ENCODE measurements at regions not wholly inside any gene's neighbourhood (a gene's known extent, or its start where the extent isn't known, plus 50 kb on each side); places are given as distances from the start of the nearest gene placed in this dataset.

GRCh38 chr1:78339490-78339889, 151.3 kb upstream of the PTGFR start:
- no peak overlapping the region for H3K27ac Mint-ChIP-seq
- H3K36me3 Mint-ChIP-seq, result no peaks in the 10 kb centered on the region
- no peak overlapping the region for H3K4me3 Mint-ChIP-seq
- peaks cover 0 to 7% (median 4%) of the 10 kb centered on the region in 3 donors for H3K9me3 Mint-ChIP-seq
- no peaks in the 10 kb centered on the region for H3K4me1 Mint-ChIP-seq
- H3K27me3 Mint-ChIP-seq, result no peaks in the 10 kb centered on the region

DNA sequence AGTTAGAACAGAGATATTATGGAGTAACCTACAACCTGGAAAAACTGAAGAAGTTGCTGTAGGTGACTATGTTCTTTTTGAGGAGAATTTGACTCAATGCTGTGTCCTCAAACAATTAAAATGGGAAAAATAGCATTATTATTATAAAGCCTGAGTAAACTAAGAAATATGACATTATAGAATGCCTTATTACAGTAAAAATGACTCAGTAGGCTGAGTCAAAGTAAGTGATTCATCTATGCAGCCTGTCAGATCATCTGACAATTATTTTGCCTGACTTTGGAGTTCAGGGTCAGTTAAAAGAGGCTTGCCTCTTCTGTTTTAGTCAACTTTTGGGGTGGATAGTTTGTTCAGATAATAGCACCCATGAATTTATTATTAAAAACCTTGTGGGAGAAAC, 150.8 kb upstream of the PTGFR start:
- H3K9me3 Mint-ChIP-seq, result peaks cover 0 to 7% (median 4%) of the 10 kb centered on the region in 3 donors
- H3K27me3 Mint-ChIP-seq, result no peaks in the 10 kb centered on the region
- H3K4me3 Mint-ChIP-seq, result no peak overlapping the region
- H3K36me3 Mint-ChIP-seq, result no peaks in the 10 kb centered on the region
- no peaks in the 10 kb centered on the region for H3K4me1 Mint-ChIP-seq
- H3K27ac Mint-ChIP-seq, result no peak overlapping the region

DNA sequence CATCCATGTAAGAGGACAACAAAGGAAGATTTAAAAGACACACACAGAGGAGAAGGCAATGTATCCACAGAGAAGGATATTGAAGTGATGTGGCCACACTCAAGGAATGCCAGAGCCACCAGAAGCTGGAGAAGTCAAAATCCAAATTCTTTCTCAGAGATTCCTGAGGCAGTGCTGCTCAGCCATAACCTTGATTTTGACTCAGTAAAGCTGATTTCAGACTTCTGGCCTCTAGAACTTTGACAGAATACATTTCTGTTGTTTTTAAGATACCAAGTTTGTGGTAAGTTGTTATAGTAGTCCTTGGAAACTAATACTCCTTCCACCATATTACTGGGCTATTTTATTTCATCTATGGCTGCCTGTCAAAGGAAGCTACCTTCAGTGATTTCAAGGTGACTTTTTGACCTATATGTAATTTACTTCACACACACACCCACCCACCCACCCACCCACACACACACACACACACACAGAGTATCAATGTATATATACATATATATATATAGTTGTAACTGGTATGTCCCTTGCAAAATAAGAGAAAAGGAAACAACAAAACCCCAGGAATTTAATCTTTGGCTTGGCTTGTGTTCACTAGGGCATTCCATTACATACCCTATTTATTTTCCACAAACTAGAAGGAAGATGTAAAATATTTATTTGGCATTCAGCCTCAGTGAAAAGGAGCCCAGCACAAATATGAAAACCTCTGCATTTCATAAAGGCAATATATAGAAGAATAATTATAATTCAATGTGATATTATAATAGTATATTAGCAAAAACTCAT, 142.1 kb upstream of the PTGFR start:
- Mint-ChIP-seq H3K36me3 (no peaks in the 10 kb centered on the region), H3K4me1 (no peaks in the 10 kb centered on the region), H3K27ac (no peak overlapping the region), H3K4me3 (no peak overlapping the region), H3K9me3 (peaks cover 0 to 2% (median 0%) of the 10 kb centered on the region in 3 donors), H3K27me3 (no peaks in the 10 kb centered on the region)

DNA sequence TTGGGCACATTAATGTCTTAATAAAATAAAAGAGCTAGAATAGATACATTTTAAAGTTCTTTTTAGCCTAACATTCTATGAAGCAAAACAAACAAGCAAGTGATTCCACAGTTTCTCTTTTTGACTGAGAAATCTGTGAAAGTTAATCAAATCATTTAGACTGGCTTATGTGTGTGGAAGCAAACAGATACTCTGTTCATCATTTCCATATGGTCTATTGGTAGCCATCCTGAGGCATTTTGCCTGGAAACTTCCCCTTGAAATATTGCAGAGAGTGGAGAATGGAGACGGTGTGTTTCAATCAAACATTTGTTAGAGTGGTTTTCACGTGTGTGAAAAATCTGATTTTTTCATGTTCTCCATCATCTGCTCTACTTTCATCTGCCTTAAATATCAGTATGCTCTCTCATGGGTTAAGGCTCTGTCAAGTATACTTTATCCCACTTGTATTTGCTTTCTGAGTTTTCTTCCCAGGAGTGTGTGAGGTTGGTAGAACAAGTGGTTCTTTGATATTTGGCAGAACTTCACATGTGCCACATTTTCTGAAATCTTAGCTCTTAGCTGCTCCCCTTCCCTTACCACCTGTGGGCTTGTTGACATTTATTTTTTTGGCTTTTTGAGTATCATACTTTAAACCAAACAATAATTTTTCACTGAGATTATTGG, 139.1 kb upstream of the PTGFR start:
- Mint-ChIP-seq H3K27ac (no peak overlapping the region), H3K36me3 (no peaks in the 10 kb centered on the region), H3K4me1 (no peaks in the 10 kb centered on the region), H3K4me3 (no peak overlapping the region), H3K27me3 (no peaks in the 10 kb centered on the region), H3K9me3 (peaks cover 0 to 2% (median 0%) of the 10 kb centered on the region in 3 donors)

DNA sequence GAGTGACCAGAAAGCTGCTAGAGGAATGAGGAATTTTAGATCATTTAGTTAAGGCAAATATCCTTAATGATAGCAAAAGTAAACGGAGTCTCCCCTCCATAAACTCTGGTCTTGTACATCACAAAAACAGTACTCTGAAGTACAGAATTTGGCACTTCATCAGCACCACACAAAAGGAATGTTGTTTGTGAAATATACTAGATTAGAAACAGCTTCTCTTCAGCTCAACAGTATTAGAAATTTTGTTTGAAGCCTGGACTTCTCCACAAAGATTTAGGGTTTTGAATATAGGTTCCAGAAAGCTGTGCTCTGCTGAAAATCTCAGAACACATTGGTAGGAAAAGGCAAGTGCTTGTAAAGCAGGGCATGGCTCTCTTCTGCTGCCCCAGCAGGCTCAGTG, 135.1 kb upstream of the PTGFR start:
- H3K4me1 Mint-ChIP-seq, result no peaks in the 10 kb centered on the region
- peaks cover 0 to 2% (median 0%) of the 10 kb centered on the region in 3 donors for H3K9me3 Mint-ChIP-seq
- H3K36me3 Mint-ChIP-seq, result no peaks in the 10 kb centered on the region
- H3K27me3 Mint-ChIP-seq, result no peaks in the 10 kb centered on the region
- H3K27ac Mint-ChIP-seq, result no peak overlapping the region
- no peak overlapping the region for H3K4me3 Mint-ChIP-seq

GRCh38 chr1:78358165-78358564, 132.6 kb upstream of the PTGFR start:
- no peaks in the 10 kb centered on the region for H3K9me3 Mint-ChIP-seq
- no peaks in the 10 kb centered on the region for H3K4me1 Mint-ChIP-seq
- no peaks in the 10 kb centered on the region for H3K36me3 Mint-ChIP-seq
- no peak overlapping the region for H3K4me3 Mint-ChIP-seq
- no peak overlapping the region for H3K27ac Mint-ChIP-seq
- H3K27me3 Mint-ChIP-seq, result no peaks in the 10 kb centered on the region

- H3K27me3 Mint-ChIP-seq, result no peaks in the 10 kb centered on the region
- no peaks in the 10 kb centered on the region for H3K4me1 Mint-ChIP-seq
- H3K36me3 Mint-ChIP-seq, result no peaks in the 10 kb centered on the region
- H3K27ac Mint-ChIP-seq, result no peak overlapping the region
- no peak overlapping the region for H3K4me3 Mint-ChIP-seq
- H3K9me3 Mint-ChIP-seq, result no peaks in the 10 kb centered on the region
Observed at GRCh38 chr1:78359666-78360065, 131.1 kb upstream of the PTGFR start.

- Mint-ChIP-seq H3K4me3 (no peak overlapping the region), H3K4me1 (no peaks in the 10 kb centered on the region), H3K36me3 (no peaks in the 10 kb centered on the region), H3K9me3 (no peaks in the 10 kb centered on the region), H3K27ac (no peak overlapping the region), H3K27me3 (no peaks in the 10 kb centered on the region)
Observed at GRCh38 chr1:78360584-78360983, 130.2 kb upstream of the PTGFR start.

- Mint-ChIP-seq H3K27me3 (no peaks in the 10 kb centered on the region), H3K9me3 (no peaks in the 10 kb centered on the region), H3K4me3 (no peak overlapping the region), H3K36me3 (no peaks in the 10 kb centered on the region), H3K27ac (no peak overlapping the region), H3K4me1 (no peaks in the 10 kb centered on the region)
Observed at GRCh38 chr1:78367700-78368099, 123.1 kb upstream of the PTGFR start.

DNA sequence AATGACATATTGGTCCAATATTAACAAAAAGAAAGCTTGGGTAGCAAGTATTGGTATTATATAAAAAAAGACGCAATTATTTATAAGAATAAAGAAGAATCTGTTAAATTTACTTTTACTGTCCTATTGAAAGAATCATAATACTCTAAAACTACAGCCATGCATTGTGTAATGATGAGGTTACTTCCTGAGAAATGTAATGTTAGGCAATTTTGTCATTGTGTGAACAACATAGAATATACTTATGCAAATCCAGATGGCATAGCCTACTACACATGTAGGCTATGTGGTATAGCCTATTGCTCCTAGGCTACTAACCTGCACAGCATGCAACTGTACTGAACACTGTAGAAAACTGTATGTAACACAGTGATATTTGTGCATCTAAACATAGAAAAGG, 121.2 kb upstream of the PTGFR start:
- no peak overlapping the region for H3K27ac Mint-ChIP-seq
- no peaks in the 10 kb centered on the region for H3K27me3 Mint-ChIP-seq
- H3K4me1 Mint-ChIP-seq, result no peaks in the 10 kb centered on the region
- no peak overlapping the region for H3K4me3 Mint-ChIP-seq
- no peaks in the 10 kb centered on the region for H3K36me3 Mint-ChIP-seq
- no peaks in the 10 kb centered on the region for H3K9me3 Mint-ChIP-seq

DNA sequence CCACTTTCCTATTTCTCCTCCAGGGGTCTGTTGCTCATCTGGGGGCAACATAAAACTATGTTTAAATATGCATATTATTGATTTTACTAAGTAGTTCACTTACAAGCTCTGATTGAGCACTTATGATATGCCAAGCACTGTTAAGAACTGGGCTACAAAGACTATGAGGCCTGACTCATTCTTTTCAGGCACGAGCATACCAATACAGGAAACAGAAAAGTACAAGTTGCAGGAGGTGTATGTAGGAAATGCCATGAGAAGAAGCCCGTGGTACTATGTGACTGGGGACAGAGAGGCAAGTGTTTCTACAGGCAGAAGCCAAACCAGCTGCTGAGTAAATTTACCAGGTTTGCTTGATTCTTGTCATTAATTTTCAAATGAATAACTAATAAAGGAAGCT, 120.4 kb upstream of the PTGFR start:
- Mint-ChIP-seq H3K27ac (no peak overlapping the region), H3K27me3 (no peaks in the 10 kb centered on the region), H3K9me3 (no peaks in the 10 kb centered on the region), H3K4me1 (no peaks in the 10 kb centered on the region), H3K36me3 (no peaks in the 10 kb centered on the region), H3K4me3 (no peak overlapping the region)

DNA sequence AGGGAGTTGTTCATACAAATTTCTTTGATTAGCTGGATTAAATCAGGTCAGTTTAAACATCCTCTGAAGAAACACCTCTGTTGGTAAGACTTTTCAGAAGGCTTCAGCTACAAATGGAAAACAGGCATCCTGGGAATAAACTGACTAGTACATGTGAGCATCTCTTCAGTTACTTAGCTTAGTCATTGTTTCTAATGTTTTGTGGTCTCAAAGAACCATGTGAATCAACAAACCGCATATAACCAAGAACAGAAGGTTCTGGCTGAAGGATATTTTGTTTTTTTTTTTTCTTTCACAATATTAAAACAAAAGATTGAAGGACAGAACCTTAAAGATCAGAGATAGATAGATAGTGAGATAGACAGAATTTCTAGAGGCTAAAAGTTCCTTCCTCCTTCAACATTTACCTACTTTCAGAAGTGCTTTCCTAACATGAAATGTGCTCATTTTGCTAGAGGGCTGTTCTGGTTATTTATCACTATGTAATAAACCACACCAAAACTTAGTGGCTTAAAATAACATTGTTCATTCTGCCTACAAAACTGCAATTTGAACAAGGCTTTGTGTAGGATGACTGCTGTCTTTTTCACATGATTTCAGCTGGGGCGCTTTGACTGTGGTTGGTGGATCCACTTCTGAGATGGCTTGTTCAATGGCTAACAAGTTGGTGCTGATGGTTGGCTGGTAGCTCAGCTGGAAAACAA, 119.8 kb upstream of the PTGFR start:
- Mint-ChIP-seq H3K27ac (no peak overlapping the region), H3K27me3 (no peaks in the 10 kb centered on the region), H3K4me3 (no peak overlapping the region), H3K36me3 (no peaks in the 10 kb centered on the region), H3K9me3 (no peaks in the 10 kb centered on the region), H3K4me1 (no peaks in the 10 kb centered on the region)

- no peaks in the 10 kb centered on the region for H3K9me3 Mint-ChIP-seq
- no peak overlapping the region for H3K27ac Mint-ChIP-seq
- no peaks in the 10 kb centered on the region for H3K36me3 Mint-ChIP-seq
- H3K27me3 Mint-ChIP-seq, result no peaks in the 10 kb centered on the region
- no peak overlapping the region for H3K4me3 Mint-ChIP-seq
- no peaks in the 10 kb centered on the region for H3K4me1 Mint-ChIP-seq
Observed at GRCh38 chr1:78373676-78374075, 117.1 kb upstream of the PTGFR start.

DNA sequence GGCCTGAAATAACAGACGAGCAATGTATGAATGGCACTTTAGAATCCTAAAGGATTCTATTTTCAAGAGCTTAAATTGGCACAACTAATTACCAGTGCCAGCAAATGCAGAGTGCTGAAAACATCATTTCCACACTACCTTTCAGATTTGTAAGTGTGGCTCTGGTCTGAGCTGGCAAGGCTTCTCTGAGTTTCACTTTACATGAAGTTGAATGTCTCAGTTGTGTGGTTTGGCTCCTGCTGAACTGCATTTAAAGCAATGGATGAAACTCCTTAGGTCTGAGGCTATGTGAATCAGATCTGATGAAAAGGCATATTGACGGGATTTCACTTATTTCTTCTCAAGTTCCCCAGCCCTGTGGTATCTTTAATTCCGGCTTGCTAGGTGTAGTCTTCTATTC, 114.8 kb upstream of the PTGFR start:
- no peaks in the 10 kb centered on the region for H3K27me3 Mint-ChIP-seq
- no peak overlapping the region for H3K27ac Mint-ChIP-seq
- H3K4me1 Mint-ChIP-seq, result no peaks in the 10 kb centered on the region
- H3K4me3 Mint-ChIP-seq, result no peak overlapping the region
- no peaks in the 10 kb centered on the region for H3K9me3 Mint-ChIP-seq
- H3K36me3 Mint-ChIP-seq, result no peaks in the 10 kb centered on the region

GRCh38 chr1:78377356-78377928, 113.3 kb upstream of the PTGFR start:
- Mint-ChIP-seq H3K27ac (no peak overlapping the region), H3K4me1 (no peaks in the 10 kb centered on the region), H3K36me3 (no peaks in the 10 kb centered on the region), H3K9me3 (no peaks in the 10 kb centered on the region), H3K4me3 (no peak overlapping the region), H3K27me3 (no peaks in the 10 kb centered on the region)
